Hepatocyte (in vitro differentiated cells): ENCODE measurements at regions not wholly inside any gene's neighbourhood (a gene's known extent, or its start where the extent isn't known, plus 50 kb on each side); places are given as distances from the start of the nearest gene placed in this dataset.

ENCODE experiments used
- EZH2 ChIP-seq: fragments of 200-600 bp; sonication (generic); IDR thresholded peaks from 2 replicates; pipeline ENCODE4 v1.6.1; 2016; ENCODE audit warnings: antibody characterized with exemption, mild to moderate bottlenecking, borderline replicate concordance
- TF ChIP-seq, protein P1 (sequence below): fragments of 200-600 bp; sonication (generic); IDR thresholded peaks from 2 replicates; pipeline ENCODE4 v1.5.1; 2016; ENCODE audit warnings: antibody characterized with exemption, mild to moderate bottlenecking; ENCODE audit not compliant: poor library complexity

DNA sequence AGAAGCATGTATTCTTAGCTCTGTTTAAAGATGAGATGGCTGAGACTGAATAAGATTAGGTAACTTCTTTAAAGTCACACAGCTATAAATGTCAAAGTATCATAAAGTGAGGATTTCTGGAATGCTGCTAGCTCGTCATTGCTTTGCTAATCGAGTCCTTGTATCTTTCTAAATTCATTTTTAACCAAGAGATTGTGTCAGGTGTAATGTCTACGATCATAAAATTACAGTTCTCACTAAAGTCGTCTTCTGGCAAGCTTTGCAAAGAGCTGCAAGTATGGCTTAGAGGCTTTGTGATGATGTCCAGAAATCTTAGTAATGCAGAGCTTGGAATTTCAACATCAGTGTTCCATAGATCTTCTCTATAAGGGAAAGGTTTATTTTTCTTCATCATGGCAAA is 569.8 kb downstream of the LMO4 start:
- TF ChIP-seq EZH2 = no peak
- TF ChIP-seq, protein P1, sequence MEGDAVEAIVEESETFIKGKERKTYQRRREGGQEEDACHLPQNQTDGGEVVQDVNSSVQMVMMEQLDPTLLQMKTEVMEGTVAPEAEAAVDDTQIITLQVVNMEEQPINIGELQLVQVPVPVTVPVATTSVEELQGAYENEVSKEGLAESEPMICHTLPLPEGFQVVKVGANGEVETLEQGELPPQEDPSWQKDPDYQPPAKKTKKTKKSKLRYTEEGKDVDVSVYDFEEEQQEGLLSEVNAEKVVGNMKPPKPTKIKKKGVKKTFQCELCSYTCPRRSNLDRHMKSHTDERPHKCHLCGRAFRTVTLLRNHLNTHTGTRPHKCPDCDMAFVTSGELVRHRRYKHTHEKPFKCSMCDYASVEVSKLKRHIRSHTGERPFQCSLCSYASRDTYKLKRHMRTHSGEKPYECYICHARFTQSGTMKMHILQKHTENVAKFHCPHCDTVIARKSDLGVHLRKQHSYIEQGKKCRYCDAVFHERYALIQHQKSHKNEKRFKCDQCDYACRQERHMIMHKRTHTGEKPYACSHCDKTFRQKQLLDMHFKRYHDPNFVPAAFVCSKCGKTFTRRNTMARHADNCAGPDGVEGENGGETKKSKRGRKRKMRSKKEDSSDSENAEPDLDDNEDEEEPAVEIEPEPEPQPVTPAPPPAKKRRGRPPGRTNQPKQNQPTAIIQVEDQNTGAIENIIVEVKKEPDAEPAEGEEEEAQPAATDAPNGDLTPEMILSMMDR = no peak
